GM19035 (cell line): ENCODE measurements at regions not wholly inside any gene's neighbourhood (a gene's known extent, or its start where the extent isn't known, plus 50 kb on each side); places are given as distances from the start of the nearest gene placed in this dataset.

ENCODE experiments used
- ATAC-seq: cut with Tn5 transposase; IDR thresholded peaks from one replicate; pipeline ENCODE4 v1.9.1; 2021; ENCODE audit not compliant: unreplicated experiment

DNA sequence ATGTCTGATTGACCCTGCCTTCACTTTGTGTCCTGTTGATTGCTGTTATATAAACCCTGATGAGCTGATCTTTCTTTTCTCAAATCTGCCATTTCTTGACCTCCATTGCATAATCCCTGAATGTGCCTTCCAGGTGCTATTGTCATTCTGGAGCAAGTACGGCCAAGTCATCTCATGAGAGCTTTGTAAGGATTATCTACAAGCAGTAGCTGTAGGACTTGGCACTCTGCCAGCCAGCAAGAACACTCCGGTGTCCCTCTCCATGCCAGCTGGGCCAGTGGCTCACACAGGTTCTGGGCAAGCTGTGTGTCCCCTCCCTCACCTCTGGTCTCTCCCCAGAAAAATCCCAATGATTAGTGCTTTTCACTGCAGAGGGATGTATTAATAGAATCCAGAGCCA lies 348.1 kb downstream of the FOXO1 start:
- no peak for ATAC-seq

DNA sequence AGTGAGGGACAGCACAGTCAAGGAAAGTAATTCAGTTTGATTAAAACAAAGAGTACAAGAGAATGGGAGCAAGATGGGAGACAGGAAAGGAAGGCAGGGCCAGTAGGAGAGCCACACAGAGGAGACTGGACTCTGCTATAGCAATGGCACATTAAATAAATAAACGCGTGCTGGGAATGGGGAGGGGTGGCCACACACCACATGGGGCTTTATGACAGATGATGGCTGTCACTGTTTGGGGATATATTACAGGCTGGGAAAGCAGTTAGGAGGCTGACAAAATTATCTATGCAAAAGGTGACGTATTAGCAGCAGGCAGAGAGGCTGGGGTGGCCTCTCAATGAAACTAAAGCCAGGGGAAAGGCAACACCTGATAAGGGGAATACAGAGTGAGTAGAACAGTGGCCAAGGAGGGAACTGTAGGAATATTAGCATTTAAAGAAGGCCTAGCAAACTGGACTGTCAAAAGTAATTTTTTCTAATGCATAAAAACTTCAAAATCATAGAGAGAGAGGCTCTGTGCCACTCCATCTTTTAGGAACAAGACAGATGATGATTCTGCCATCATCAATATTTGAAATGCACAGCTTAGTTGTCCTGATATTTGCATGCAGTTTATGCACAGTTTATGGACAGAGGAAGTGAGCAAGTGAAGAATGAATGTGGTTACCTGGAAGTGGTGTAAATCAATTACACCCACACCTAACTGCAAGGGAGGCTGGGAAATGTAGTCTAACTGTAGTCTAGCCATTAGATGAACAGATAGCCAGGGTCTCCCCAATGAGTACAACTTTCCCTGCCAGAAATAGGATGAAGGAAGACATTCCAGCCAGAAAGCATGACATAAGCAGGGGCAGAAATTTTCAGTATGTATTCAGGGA lies 346.5 kb downstream of the FOXO1 start:
- ATAC-seq, result no peak

DNA sequence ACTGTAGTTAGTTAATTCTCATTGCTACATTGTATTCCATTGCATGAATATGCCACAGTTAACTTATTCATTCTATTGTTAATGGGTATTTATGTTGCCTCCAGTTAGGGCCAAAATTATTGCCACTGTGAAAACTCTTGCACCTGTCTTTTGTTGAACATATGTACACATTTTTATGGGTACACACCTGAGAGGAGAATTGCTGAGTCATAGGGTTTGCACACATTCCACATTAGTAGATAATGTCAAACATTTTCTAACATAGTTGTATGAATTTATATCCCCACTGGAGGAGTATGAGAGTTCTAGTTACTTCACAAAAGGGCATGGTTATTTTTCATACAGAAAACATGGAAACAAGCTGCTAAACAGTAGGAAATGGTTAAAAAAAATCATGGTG lies 338.4 kb downstream of the FOXO1 start:
- no peak for ATAC-seq

DNA sequence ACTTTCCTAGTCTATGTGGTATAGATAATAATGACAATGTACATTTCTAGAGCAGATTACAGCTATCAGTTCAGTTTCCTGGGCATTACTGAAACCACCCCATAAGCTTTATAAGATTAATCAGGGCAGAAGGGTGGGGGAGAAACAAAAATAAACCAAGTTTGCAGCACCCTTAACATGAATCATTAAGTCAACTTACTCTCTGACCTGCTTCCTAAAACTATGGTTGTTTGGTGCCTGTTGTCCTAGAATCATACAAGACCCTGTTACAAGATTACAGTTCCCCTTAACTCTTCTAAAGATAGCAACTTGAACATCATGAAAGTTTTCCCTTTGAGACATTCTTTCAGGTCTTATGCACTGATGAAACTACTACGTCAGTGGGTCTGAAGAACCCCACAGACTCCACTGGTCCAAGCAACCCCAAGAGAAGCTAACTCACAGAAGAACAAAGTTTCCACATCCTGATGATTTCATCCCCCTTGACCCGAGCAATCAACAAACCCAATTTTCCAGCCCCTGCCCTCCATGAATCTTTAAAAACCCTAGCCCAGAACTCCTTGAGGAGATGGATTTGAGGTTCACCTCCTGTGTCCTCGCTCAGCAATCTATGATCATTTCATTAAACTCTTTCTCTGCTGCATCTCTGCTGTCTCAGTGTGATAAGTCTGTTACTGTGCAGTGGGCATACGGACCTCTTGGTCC lies 336.5 kb downstream of the FOXO1 start:
- no peak for ATAC-seq

DNA sequence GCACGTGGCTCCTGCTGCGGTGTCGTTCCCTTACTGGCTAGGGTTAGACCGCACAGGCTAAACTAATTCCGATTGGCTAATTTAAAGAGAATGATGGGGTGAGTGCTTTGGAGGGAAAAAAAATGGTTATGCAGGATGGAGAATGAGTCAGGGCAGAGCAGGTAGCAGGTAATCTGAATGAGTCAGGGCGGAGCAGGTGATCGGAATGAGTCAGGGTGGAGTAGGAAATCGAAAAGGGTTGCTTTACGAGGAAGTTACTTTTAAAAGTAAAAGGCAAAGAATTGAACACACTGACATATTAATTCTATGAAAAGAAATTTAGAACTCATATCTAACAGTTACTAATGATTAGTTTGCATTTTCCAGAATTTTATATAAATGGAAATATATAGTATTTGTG lies 335.5 kb downstream of the FOXO1 start:
- no peak for ATAC-seq

DNA sequence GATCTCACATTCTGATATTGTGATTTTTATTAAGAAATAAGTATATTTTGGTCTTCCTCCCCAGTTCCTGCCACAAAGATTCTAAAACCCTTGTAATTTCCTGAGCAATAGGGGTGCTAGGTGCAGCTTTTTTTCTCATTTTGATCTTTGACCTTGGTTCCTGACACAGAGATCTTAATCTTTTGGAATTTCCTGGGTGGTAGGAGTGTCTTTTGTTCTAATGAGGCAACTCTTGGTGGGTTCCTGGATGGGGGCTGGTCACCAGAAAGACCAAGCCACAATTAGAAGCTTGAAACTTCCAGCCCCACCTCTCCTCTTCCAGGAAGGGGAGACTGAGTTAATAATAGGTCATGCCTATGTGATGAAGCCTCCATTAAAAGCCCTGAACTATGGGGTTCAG lies 334.6 kb downstream of the FOXO1 start:
- no peak for ATAC-seq

DNA sequence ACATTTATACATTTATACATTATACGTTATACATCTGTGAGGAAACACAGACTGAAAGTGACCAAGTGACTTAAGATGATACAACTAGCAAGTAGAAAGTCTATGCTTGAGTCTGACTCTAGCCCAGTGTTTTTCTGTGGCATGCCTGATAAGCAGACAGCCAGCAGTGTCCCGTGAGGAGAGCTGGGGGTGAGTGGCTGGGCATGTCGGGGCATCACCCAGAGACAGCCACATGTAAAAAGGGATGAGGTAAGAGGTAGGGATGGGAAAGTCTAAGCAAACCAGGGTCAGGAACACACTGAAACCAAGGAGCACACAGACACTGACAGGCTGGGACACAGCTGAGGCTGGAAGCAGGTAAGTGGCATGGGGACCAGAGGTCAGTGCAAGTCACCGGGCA lies 333.2 kb downstream of the FOXO1 start:
- no peak for ATAC-seq

DNA sequence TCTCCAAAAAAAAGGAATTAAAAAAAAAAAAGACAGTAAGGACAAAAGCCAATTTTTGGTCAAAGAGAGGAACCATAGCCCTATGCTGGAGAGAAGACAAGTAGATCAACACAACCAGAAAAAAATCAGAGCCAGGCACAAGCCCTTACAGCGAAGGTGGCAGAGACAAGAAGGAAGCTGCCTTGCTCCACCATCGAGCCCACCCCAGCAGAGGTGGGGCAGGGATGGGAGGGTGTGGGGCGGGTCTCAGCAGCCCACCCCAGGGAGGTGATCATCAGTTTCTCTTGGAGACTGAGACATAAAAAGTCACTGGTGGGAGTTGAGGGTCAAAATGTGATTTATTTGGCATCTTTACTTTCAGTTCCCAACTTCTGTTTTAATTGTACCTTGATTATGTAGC lies 332.4 kb downstream of the FOXO1 start:
- no peak for ATAC-seq

DNA sequence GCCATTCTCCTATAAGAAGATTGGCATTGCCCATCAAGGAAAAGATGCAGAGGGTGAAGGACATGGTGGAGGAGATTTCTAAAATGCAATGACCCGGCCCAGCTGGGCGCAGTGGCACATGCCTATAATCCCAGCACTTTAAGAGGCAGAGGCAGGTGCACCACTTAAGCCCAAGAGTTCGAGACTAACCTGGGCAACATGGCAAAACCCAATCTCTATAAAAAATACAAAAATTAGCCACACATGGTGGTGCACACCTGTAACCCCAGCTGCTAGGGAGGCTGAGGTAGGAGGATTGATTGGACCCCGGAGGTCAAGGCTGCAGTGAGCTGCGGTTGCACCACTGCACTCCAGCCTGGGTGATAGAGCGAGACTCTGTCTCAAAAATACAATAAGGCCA lies 331.8 kb downstream of the FOXO1 start:
- no peak for ATAC-seq

DNA sequence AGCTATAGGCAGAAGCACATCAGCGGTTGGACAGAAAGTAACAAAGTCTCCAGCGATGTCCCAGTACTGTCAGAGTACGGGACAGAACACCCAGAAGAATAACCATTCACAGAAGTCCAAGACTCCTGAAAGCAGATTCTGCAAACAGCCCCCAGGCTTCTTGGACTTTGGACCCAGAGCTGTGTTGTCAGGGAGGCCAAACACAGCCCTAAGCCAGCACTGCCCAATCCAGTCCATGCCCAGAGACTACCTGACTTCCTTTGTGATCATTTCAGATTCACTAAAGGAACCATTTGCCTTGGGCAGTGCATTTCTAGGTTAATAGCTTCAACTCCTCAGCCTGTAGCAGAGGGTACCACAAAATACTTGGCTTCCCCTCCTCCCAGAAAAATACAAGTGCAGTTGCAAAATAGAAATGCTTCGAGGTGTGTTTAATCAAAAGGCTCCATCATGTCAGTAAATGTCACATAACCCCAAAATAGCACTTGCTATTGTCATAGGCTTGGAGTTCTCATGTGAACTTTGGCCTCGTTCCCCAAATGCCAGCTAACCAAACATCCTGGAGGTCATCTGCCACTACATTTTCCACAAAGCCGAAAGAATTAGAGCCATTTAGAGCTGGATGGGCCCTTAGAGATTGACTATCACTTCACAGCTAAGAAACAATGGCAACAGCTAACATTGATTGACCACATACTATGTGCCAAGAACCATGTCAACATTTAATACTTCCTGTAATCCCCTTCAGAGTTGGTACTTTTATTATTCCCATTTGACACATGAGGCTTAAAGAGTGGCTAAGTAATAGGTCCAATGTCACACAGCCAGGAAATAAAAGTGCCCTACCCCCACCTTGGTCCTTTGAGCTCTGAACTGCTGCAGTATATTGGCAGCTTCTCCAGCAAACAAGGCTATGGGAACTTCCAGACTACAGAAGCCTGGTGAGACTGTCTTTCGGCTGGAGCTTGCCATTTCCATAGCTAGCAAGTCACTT lies 329.9 kb downstream of the FOXO1 start:
- no peak for ATAC-seq

DNA sequence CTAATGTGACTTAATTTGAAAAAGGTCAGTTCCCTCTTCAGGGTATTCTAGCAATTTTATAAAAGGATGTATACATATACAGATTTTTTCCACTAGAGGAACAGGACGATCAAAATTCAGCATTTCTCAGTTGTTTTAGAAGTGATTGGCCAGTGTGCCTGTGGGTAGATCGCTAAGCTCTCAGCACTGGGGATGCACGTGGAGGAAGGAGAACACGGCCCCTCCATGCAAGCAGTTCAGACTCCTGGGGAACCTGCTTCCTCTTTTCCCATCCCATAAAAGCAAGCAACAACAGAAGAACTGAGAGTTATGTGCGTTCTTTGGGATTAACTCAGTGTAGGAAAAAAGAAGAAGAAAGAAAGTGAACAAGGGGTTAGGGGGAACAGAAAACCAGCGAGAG lies 328.8 kb downstream of the FOXO1 start:
- no peak for ATAC-seq

DNA sequence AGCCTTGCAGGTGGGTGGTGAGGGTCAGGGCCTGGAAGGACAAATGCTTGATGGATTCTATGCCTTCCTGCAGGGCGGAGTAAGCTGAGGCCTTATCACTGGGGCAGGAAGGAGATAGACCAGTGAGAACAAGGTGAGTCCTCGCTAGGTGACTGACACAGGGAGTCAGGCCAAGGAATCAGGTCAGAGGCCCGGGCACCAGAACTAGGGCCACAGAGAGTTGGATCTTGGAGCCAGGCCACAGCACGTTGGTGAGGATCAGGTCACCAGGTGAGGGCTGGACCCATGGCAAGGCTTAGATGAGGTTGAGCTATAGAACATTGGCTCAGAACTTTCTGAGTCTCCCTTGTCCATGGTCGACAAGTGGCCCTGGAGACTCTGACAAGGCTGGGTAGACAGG lies 328.2 kb downstream of the FOXO1 start:
- no peak for ATAC-seq

DNA sequence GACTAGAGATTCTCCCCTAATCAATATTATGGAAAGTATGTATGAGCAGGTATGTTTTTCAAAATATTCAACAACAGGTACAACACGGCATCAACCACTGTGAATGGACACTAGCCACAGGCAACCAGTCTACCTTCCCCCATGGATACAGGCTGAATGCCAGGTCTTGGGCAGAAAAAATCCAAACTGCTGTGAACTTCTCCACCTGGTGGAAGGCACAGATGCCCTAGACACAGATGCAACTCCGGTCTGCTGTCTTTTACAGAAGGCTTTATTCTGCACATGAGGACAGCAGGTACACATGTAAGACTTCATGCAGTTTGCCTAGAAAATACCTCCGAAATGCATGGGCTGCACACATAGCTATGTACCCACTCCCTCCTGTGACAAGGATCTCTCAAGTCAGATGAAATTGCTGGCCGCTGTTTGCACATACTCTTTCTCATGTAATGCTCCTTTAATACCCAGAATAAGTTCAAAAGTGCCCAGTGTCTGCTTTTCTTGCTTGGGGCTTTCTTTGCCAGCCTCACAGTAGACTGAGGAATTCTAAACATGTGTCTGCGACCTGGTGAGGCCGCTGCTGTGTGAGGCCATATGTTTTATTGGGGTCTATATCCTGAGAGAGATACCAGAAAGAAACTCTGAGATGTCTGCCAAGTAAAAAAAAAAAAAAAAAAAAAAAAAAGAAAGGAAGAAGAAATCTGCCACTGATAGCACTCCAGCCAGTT lies 325.9 kb downstream of the FOXO1 start:
- no peak for ATAC-seq

DNA sequence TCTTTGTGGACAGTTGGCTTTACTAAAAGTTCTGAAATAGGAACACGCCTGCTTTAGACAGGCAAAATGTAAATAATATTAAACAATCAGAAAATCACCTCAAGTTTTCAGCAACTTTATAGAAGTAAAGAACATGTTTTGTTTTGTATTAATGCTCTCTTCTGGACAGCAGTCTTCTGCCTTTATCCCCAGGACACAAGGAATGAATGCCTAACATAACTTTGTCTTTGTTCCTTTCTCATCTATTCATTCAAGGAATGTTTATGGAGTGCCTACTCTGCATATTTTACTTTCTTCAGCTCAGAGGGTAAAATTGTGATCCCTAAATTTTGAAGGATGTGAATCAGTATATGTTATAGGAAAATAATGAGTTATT lies 325.4 kb downstream of the FOXO1 start:
- no peak for ATAC-seq

DNA sequence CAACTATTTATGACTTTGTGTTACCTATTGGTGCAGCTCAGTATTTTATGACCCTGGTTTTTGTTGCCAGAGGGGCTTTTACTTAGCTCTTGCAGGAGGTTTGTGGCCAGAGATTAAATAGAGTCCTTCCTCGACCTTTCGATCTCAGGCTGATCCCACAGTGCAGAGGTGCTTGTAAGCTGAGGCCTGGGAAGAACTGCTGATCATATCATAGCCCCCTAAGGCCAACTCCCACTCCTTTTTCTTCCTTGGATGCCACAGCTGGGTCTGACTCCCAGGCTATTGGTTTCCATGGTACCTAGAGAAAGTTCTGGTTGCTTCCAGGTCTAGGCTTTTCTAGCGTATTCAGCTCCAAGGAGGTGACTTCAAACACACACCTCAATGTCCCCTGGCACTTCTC lies 324.9 kb downstream of the FOXO1 start:
- ATAC-seq, result no peak

DNA sequence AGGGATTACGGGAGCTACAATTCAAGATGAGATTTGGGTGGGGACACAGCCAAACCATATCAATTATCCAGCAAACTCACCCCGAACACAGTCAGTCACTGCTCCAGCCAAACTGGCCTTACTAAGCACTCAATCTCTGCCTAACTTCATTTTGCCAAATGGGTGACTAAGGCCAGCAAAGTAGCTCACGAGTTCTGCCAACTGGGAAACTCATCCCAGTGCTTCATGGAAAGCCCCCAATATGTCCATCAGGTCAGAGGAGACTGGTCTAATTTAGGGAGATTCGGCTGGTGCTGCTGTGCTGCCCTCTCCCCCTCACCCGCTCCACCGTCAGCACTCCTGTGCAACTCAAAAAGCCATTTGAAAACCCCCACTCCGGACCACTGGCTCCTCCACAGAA lies 324.0 kb downstream of the FOXO1 start:
- ATAC-seq, result no peak

DNA sequence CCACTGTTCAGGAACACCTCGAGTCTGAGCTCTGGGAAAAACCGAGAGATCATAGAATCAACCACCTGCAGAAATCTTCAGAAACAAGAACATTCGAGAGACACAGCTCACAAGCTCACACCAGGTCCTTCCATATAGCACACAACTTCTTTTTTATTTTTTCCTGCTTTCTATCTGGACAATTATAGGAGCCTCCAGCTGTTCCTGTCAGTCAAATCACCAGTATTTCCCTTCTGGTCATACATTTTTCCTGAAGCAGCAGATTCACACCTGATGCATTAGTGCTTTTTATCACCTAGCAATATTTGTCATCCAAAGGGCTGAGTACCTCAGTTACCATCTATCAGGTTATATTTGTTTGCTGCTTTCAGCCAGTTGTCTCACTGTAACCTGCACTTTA lies 323.5 kb downstream of the FOXO1 start:
- ATAC-seq, result no peak

DNA sequence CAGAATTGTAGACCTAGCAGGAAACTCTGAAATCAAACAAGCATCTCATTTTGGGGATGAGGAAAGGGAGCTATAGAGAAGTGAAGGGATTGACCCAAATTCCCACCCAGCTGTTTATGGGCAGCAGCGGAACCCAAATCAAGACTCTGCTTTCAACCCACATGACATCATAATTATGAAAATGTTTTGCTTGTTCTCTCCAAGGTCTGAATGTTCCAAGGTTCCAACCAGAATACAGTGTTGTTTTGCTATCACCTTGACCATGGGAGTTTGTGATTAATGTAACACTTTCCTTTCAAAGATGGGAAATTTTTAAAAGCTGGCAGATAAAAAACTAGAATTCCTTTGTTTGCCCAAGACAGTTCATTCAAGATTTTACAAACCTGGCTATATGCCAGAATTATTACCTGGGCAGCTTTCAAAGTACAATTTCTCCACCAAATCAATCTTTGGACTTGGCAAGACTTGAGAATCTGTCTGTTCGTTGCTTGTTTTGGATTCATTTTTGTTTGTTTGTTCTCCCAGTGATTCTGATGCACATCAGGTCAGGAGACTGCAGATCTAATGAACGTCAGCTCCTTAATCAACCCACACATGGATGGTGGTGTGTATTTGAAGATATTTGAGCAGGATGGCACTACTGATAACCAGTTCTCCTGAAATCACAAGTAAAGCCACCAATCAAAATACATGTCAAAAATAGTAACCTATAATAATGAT lies 322.7 kb downstream of the FOXO1 start:
- no peak for ATAC-seq

DNA sequence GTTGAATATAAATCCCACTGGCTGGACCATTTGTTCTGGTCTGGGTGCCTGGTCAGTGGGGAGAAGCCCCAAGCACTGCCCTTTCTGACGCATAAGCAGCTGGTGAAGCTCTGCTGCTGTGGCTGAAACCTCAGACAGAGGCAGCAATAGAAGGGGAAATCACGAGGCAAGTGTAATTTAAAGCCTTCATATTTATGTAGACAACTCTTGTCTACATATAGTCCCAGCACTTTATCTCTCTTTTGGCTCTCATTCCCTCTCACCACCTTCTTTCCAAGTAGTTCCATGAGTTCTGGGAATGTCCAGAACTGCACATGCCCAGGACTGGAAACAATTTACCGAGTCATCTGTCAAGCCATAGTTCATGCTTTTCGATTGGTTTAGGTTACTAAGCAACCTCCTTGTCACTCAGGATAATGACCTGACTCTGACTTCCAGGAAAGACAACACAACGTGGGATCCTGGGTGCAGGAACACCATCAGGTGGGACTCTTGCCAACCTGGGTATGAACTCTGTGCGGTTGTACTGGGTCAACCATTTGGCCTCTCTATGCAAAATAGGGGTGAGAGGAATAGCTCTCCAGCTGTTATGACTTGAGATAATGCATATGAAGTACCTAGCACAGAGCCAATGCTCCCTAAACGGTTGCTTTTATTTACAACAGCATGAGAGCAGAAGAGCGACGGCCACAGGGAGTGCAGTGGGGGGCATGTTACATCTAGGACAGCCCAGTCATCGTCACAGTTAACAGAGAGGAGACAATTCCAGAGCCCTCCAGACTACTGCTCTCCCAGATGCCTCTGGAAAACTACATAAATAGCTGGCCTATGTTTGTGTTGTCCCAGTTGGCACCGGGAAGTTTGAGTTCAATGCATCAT lies 321.9 kb downstream of the FOXO1 start:
- no peak for ATAC-seq
